ENCODE measurements at regions not wholly inside any gene's neighbourhood (a gene's known extent, or its start where the extent isn't known, plus 50 kb on each side); places are given as distances from the start of the nearest gene placed in this dataset.

DNA sequence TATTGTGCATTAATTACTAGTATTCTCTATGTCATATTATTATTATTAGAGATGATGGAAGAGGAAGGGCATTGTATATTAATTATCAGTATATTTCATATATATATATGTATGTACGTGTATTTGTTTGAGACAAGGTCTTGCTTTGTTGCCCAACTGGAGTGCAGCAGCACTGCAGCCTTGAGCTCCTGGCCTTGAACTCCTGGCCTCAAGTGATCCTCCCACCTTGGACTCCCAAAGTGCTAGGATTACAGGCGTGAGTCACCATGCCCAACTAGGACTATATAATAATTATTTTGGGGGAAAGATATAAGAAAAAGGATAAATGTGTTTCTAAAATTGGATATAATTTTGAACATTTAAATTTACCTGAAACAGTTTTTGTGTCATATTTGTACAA is 63.2 kb upstream of the USP24 start:
- TF ChIP-seq MAFK (IDR thresholded peaks at IDR 0.05; ENCODE audit: partially characterized antibody): no peak
- no peak for TF ChIP-seq EP300 (IDR thresholded peaks at IDR 0.05)
- TF ChIP-seq TP53 (CRISPR knock-in tag; IDR thresholded peaks at IDR 0.05): no peak
- TF ChIP-seq JUNB (IDR thresholded peaks at IDR 0.05): no peak
- TF ChIP-seq HEYL (CRISPR knock-in tag; IDR thresholded peaks at IDR 0.05): no peak
- TF ChIP-seq HDAC2 (IDR thresholded peaks at IDR 0.05): no peak
- TF ChIP-seq JUN (IDR thresholded peaks at IDR 0.05): no peak
- no peak for TF ChIP-seq KDM5A (IDR thresholded peaks at IDR 0.05)
- no peak for TF ChIP-seq RNF2 (IDR thresholded peaks at IDR 0.05; ENCODE audit: borderline replicate concordance, low read depth)
- TF ChIP-seq, protein P1, sequence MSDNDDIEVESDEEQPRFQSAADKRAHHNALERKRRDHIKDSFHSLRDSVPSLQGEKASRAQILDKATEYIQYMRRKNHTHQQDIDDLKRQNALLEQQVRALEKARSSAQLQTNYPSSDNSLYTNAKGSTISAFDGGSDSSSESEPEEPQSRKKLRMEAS (IDR thresholded peaks at IDR 0.05): no peak
- TF ChIP-seq BHLHE40 (IDR thresholded peaks at IDR 0.05; ENCODE audit: low read depth, low read length): no peak
- TF ChIP-seq KDM1A (IDR thresholded peaks at IDR 0.05; ENCODE audit: low read depth): no peak
- no peak for ATAC-seq
- DNase-seq (ENCODE audit: low read depth in 1 of 2, low spot score in 1 of 2): no peak
- Histone ChIP-seq H3K4me1 (peaks cover 8% of the 10 kb centered on the region; the same call in 2 of the 3 replicates), H3K9me3 (no peaks in the 10 kb centered on the region), H3K4me3 (no peak overlapping the region), H3K4me2 (no peak overlapping the region), H3K27ac (no peak overlapping the region)
- POLR2A ChIA-PET: no interaction called here
- CTCF ChIA-PET: interaction anchor here (0.6 to 4.3 kb wide), 22 partner anchors 11 to 1529 kb away, joined by 3 to 20 read pairs (median 4); no protein-coding TSS in a partner anchor
- no peak for FAIRE-seq
- 91% methylated on average over 2 of the region's 2 CpGs for WGBS (ENCODE audit: missing lambda C conversion rate)

DNA sequence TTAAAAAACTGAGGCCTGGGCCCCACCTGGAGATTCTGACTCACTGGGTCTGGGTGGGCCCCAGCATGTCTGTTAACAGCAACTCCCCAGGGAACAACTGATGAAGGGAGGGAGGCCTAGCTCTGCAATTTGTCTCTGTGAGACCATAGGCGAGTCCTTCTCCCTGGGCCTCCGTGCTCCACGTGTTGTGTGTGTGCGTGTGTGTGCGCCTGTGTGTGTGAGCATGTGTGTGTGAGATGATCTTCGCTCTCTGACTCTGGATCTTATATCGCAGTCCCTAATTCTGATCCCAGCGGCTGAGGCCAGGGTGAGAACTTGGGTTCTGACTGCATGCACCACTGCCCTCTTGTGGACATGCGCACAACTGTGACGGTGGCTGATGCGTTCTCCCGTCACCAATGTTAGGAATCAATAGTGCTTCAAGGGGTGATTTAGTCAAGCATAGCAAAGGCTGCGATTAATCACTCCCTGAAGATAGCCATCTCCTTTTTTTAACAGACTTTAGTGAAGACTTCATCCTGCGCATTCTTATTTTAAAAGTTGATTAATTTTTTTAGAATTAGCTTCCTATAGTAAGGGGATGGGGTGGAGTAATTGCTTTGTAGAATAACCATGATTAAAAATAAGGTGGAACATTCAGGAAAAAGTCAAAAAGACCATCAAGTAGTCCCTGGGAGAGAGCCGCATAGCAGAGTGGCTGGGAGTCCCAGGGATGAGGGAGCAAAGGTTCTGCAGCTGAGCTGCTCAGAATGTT is 62.4 kb upstream of the USP24 start:
- ChIA-PET POLR2A (no interaction called here), CTCF (interaction anchor here (0.6 to 4.3 kb wide), 28 partner anchors 11 to 1530 kb away, joined by 3 to 20 read pairs (median 4); no protein-coding TSS in a partner anchor)
- Histone ChIP-seq H3K4me1 (peaks cover 8% of the 10 kb centered on the region; the same call in 2 of the 3 replicates), H3K4me2 (peak overlapping the region; percentile 49), H3K4me3 (no peak overlapping the region), H3K9me3 (no peaks in the 10 kb centered on the region), H3K27ac (peak overlapping the region in 1 of 2 experiments; percentile 79; a peak in 3 of 6 replicates)
- FAIRE-seq (no peak), ATAC-seq (peak; percentile 92 to 98), DNase-seq (ENCODE audit: low read depth in 1 of 2, low spot score in 1 of 2) (peak; percentile 62 to 71)
- WGBS (ENCODE audit: missing lambda C conversion rate): 15% methylated on average over 15 of the region's 15 CpGs
- TF ChIP-seq HEYL (CRISPR knock-in tag; IDR thresholded peaks at IDR 0.05) (no peak), ZNF302 (CRISPR knock-in tag; IDR thresholded peaks at IDR 0.05) (no peak), ESRRA (IDR thresholded peaks at IDR 0.05; ENCODE audit: borderline replicate concordance, low read length) (no peak), HDAC2 (IDR thresholded peaks at IDR 0.05) (no peak), RFX5 (IDR thresholded peaks at IDR 0.05) (no peak), CBX2 (IDR thresholded peaks at IDR 0.05; ENCODE audit: borderline replicate concordance, low read depth) (no peak), EP300 (IDR thresholded peaks at IDR 0.05) (no peak), SMC3 (IDR thresholded peaks at IDR 0.05) (peak; percentile 84), NPAS2 (CRISPR knock-in tag; IDR thresholded peaks at IDR 0.05; ENCODE audit: borderline replicate concordance) (no peak), EHMT2 (IDR thresholded peaks at IDR 0.05; ENCODE audit: low read depth) (no peak), MYC (IDR thresholded peaks at IDR 0.05; ENCODE audit: borderline replicate concordance, low read length) (no peak), TFCP2L1 (CRISPR knock-in tag; IDR thresholded peaks at IDR 0.05) (no peak), PHF8 (IDR thresholded peaks at IDR 0.05; ENCODE audit: borderline replicate concordance, low read depth) (no peak), NFE2L2 (conservative IDR thresholded peaks at IDR 0.05; ENCODE audit: low read length) (no peak), SREBF2 (IDR thresholded peaks at IDR 0.05) (no peak), HOXB13 (CRISPR knock-in tag; IDR thresholded peaks at IDR 0.05; ENCODE audit: low read depth) (no peak), RARB (CRISPR knock-in tag; IDR thresholded peaks at IDR 0.05) (no peak), RAD21 (conservative IDR thresholded peaks at IDR 0.05 in 1 of 2, IDR thresholded peaks at IDR 0.05 in 1 of 2) (peak; percentile 87)
- TF ChIP-seq, protein P2, sequence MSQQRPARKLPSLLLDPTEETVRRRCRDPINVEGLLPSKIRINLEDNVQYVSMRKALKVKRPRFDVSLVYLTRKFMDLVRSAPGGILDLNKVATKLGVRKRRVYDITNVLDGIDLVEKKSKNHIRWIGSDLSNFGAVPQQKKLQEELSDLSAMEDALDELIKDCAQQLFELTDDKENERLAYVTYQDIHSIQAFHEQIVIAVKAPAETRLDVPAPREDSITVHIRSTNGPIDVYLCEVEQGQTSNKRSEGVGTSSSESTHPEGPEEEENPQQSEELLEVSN (IDR thresholded peaks at IDR 0.05; ENCODE audit: borderline replicate concordance, low read depth): no peak
- TF ChIP-seq, protein P3, sequence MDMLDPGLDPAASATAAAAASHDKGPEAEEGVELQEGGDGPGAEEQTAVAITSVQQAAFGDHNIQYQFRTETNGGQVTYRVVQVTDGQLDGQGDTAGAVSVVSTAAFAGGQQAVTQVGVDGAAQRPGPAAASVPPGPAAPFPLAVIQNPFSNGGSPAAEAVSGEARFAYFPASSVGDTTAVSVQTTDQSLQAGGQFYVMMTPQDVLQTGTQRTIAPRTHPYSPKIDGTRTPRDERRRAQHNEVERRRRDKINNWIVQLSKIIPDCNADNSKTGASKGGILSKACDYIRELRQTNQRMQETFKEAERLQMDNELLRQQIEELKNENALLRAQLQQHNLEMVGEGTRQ (IDR thresholded peaks at IDR 0.05): no peak
- TF ChIP-seq, protein P1 (IDR thresholded peaks at IDR 0.05): peak; percentile 15; the same call in 1 of the 2 replicates
- TF ChIP-seq, protein P4, sequence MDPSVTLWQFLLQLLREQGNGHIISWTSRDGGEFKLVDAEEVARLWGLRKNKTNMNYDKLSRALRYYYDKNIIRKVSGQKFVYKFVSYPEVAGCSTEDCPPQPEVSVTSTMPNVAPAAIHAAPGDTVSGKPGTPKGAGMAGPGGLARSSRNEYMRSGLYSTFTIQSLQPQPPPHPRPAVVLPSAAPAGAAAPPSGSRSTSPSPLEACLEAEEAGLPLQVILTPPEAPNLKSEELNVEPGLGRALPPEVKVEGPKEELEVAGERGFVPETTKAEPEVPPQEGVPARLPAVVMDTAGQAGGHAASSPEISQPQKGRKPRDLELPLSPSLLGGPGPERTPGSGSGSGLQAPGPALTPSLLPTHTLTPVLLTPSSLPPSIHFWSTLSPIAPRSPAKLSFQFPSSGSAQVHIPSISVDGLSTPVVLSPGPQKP (IDR thresholded peaks at IDR 0.05; ENCODE audit: low read depth, low read length): no peak
- TF ChIP-seq, protein P5, sequence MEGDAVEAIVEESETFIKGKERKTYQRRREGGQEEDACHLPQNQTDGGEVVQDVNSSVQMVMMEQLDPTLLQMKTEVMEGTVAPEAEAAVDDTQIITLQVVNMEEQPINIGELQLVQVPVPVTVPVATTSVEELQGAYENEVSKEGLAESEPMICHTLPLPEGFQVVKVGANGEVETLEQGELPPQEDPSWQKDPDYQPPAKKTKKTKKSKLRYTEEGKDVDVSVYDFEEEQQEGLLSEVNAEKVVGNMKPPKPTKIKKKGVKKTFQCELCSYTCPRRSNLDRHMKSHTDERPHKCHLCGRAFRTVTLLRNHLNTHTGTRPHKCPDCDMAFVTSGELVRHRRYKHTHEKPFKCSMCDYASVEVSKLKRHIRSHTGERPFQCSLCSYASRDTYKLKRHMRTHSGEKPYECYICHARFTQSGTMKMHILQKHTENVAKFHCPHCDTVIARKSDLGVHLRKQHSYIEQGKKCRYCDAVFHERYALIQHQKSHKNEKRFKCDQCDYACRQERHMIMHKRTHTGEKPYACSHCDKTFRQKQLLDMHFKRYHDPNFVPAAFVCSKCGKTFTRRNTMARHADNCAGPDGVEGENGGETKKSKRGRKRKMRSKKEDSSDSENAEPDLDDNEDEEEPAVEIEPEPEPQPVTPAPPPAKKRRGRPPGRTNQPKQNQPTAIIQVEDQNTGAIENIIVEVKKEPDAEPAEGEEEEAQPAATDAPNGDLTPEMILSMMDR (IDR thresholded peaks at IDR 0.05): peak; percentile 82
